Suprapubic skin (tissue), 4 donors: ENCODE measurements at regions not wholly inside any gene's neighbourhood (a gene's known extent, or its start where the extent isn't known, plus 50 kb on each side); places are given as distances from the start of the nearest gene placed in this dataset.

Experiments used
- CTCF ChIP-seq, 2 donors: fragments of 200-600 bp in 1 of 2; fragments of 450-650 bp in 1 of 2; sonication (generic) in 1 of 2; IDR thresholded peaks; one replicate each; pipeline ENCODE4 v1.5.1; 2016 to 2019; ENCODE audit warnings: antibody characterized with exemption in 2 of 2, mild to moderate bottlenecking in 1 of 2, moderate library complexity in 1 of 2
- EP300 ChIP-seq: sonication (generic); formaldehyde crosslinking; IDR thresholded peaks from one replicate; pipeline ENCODE4 v1.6.1; 2017; ENCODE audit warnings: antibody characterized with exemption
- POLR2A ChIP-seq, 2 donors: fragments of 450-650 bp; IDR thresholded peaks; one replicate each; pipeline ENCODE4 v1.6.1; 2017; ENCODE audit warnings: antibody characterized with exemption in 2 of 2, mild to moderate bottlenecking in 2 of 2, moderate library complexity in 2 of 2
- POLR2AphosphoS5 ChIP-seq, 3 donors: sonication (generic); formaldehyde crosslinking; IDR thresholded peaks; one replicate each; pipeline ENCODE4 v1.6.1; 2017; ENCODE audit warnings: antibody characterized with exemption in 3 of 3

- TF ChIP-seq POLR2A (IDR thresholded peaks at IDR 0.05) (no peak), CTCF (IDR thresholded peaks at IDR 0.05) (no peak), EP300 (no peak), POLR2AphosphoS5 (IDR thresholded peaks at IDR 0.05) (no peak)
These were observed 153.4 kb downstream of the FMR1NB start for GRCh38 chrX:148134578-148134977.
